Omental fat pad (tissue), 3 donors: ENCODE measurements at regions not wholly inside any gene's neighbourhood (a gene's known extent, or its start where the extent isn't known, plus 50 kb on each side); places are given as distances from the start of the nearest gene placed in this dataset.
"Not testable (repeated sequence)": the region's sequence is repeated elsewhere in the genome, so short reads cannot be mapped to it uniquely, and the experiment has no call there.

Source experiments
- ATAC-seq: fragments of 150-250 bp; one replicate; pipeline ENCODE4 v1.9.1; 2016; ENCODE audit warnings: mild to moderate bottlenecking, moderate library complexity; ENCODE audit not compliant: low FRiP score
- DNase-seq: peaks from one replicate; pipeline ENCODE4 v3.0.0-alpha.2; 2019; ENCODE audit warnings: low spot score
- CTCF ChIP-seq, 3 donors: fragments of 450-650 bp; IDR thresholded peaks; one replicate each; pipeline ENCODE4 v1.5.1; 2016 to 2017; ENCODE audit warnings: antibody characterized with exemption in 3 of 3, mild to moderate bottlenecking in 3 of 3, moderate library complexity in 2 of 3

GRCh38 chr14:53399057-53399456, 245.9 kb upstream of the DDHD1 start:
- no peak for DNase-seq
- no peak for TF ChIP-seq CTCF (IDR thresholded peaks at IDR 0.05)
- ATAC-seq: no peak

GRCh38 chr14:53398616-53399015, 245.5 kb upstream of the DDHD1 start:
- DNase-seq (no peak), ATAC-seq (no peak)
- no peak for TF ChIP-seq CTCF (IDR thresholded peaks at IDR 0.05)

- DNase-seq, ATAC-seq: not testable (repeated sequence)
These were observed 242.1 kb upstream of the DDHD1 start for GRCh38 chr14:53395267-53395666.

GRCh38 chr14:53391631-53392285, 238.6 kb upstream of the DDHD1 start:
- DNase-seq (no peak), ATAC-seq (no peak)
- no peak for TF ChIP-seq CTCF (IDR thresholded peaks at IDR 0.05)

- DNase-seq (no peak), ATAC-seq (no peak)
- no peak for TF ChIP-seq CTCF (IDR thresholded peaks at IDR 0.05)
These were observed 238.0 kb upstream of the DDHD1 start for GRCh38 chr14:53391156-53391555.

GRCh38 chr14:53390008-53390407, 236.9 kb upstream of the DDHD1 start:
- no peak for TF ChIP-seq CTCF (IDR thresholded peaks at IDR 0.05)
- ATAC-seq (no peak), DNase-seq (no peak)

- ATAC-seq (no peak), DNase-seq (no peak)
- no peak for TF ChIP-seq CTCF (IDR thresholded peaks at IDR 0.05)
These were observed 236.1 kb upstream of the DDHD1 start for GRCh38 chr14:53389202-53389601.
